ENCODE measurements at regions not wholly inside any gene's neighbourhood (a gene's known extent, or its start where the extent isn't known, plus 50 kb on each side); places are given as distances from the start of the nearest gene placed in this dataset.

DNA sequence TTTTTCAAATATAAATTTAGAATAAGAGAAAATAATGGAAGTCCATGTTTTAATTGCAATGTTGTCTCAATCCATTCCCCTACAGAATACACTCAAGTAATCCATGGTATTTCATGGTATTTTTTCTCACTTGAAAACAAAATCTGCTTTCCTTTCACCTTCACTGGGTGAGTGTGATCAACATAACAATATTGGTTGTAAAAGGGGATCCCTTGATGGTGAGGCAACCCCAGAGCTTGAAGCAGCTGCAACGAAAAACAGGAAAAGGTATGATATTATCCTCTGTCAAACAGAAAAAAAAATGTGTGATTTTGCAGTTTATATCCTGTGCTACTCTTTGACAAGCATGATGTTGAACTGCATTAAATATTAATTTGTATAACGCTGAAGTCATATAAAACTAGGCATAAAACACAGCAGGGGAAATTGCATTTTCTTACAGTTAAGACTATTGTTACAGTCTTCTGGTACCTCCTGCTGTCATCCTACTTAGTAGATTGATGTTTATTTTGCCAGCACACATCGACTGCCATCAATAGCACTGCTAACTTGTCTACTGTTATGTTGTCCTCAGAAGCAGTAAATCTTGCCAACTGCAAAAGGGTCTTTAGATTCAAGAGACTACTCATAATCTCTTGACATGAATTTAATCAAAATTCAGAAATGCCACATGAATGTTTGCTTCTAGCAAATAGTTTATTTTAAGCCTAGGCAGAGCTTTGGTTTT, 373.1 kb upstream of the MIR17HG start:
- TF ChIP-seq TAF1 (IDR thresholded peaks at IDR 0.05; ENCODE audit: borderline replicate concordance, low read depth, low read length): no peak
- no peak for TF ChIP-seq POLR2AphosphoS5 (IDR thresholded peaks at IDR 0.05; ENCODE audit: low read depth, low read length)
- TF ChIP-seq POLR2A (IDR thresholded peaks at IDR 0.05; ENCODE audit: low read depth, low read length): no peak
- no peak for FAIRE-seq
- DNase-seq (ENCODE audit: insufficient read length): no peak

DNA sequence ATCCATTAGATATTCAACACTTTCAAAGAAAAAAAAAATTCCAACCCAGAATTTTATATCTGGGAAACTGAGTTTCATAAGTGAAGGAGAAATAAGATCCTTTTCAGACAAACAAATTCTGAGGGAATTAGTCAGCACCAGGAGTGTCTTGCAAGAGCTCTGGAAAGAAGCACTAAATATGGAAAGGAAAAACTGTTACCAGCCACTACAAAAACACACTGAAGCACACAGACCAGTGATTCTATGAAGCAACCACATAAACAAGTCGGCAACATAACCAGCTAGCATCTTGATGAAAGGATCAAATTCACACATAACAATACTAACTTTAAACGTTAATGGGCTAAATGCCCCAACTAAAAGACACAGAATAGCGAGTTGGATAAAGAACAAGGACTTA, 368.4 kb upstream of the MIR17HG start:
- DNase-seq (ENCODE audit: insufficient read length): no peak
- TF ChIP-seq POLR2A (IDR thresholded peaks at IDR 0.05; ENCODE audit: low read depth, low read length): no peak
- TF ChIP-seq TAF1 (IDR thresholded peaks at IDR 0.05; ENCODE audit: borderline replicate concordance, low read depth, low read length): no peak
- no peak for TF ChIP-seq POLR2AphosphoS5 (IDR thresholded peaks at IDR 0.05; ENCODE audit: low read depth, low read length)
- no peak for FAIRE-seq

GRCh38 chr13:90984756-90985155, 362.7 kb upstream of the MIR17HG start:
- FAIRE-seq (no peak), DNase-seq (ENCODE audit: insufficient read length) (no peak)

DNA sequence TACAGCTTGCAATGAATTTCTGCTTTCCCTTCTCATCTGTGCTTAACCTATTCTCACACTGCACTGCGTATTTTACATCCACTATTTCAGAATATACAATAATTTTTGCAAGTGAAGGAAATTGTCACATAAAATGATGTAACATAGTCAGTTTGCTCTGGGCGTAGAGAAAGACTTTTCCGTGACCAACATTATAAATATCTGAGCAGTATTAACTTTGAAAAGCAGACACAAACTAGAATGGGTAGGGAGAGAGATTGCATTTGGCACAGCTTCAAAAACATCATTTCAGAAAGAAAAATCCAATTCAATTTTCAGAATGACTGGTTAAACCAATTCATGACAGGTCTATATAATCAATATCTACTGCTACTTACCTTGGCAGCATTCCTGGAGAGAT, 352.5 kb upstream of the MIR17HG start:
- DNase-seq (ENCODE audit: insufficient read length) (no peak), FAIRE-seq (no peak)
- TF ChIP-seq POLR2A (IDR thresholded peaks at IDR 0.05; ENCODE audit: low read depth, low read length): no peak
- no peak for TF ChIP-seq POLR2AphosphoS5 (IDR thresholded peaks at IDR 0.05; ENCODE audit: low read depth, low read length)
- no peak for TF ChIP-seq TAF1 (IDR thresholded peaks at IDR 0.05; ENCODE audit: borderline replicate concordance, low read depth, low read length)

More at GRCh38 chr13:90984756-90985155, 362.7 kb upstream of the MIR17HG start:
- no peak for TF ChIP-seq POLR2A (IDR thresholded peaks at IDR 0.05; ENCODE audit: low read depth, low read length)
- TF ChIP-seq TAF1 (IDR thresholded peaks at IDR 0.05; ENCODE audit: borderline replicate concordance, low read depth, low read length): no peak

- FAIRE-seq (no peak), DNase-seq (ENCODE audit: insufficient read length) (no peak)
- no peak for TF ChIP-seq POLR2AphosphoS5 (IDR thresholded peaks at IDR 0.05; ENCODE audit: low read depth, low read length)
- TF ChIP-seq TAF1 (IDR thresholded peaks at IDR 0.05; ENCODE audit: borderline replicate concordance, low read depth, low read length): no peak
Observed at GRCh38 chr13:90995614-90996013, 351.9 kb upstream of the MIR17HG start.

DNA sequence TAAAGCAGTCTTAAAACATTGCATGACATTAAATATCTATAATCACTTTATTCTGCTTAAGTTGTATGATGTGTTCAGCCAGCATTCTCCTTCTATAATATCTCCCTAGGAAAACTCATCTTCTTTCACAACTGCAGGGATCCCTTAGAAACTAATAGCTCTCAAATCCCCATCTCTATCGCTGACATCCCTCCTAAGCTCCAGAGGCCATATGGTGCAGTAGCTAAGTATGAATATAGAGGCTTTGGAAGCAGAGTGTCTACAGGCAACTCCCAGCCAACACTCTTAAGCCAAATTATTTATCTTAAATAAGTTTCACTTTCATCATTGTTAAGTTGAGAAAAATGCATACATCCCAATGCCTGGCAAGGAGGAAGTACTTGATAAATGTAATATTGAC, 349.5 kb upstream of the MIR17HG start:
- DNase-seq (ENCODE audit: insufficient read length) (no peak), FAIRE-seq (no peak)
- TF ChIP-seq POLR2A (IDR thresholded peaks at IDR 0.05; ENCODE audit: low read depth, low read length) (no peak), TAF1 (IDR thresholded peaks at IDR 0.05; ENCODE audit: borderline replicate concordance, low read depth, low read length) (no peak), POLR2AphosphoS5 (IDR thresholded peaks at IDR 0.05; ENCODE audit: low read depth, low read length) (no peak)

DNA sequence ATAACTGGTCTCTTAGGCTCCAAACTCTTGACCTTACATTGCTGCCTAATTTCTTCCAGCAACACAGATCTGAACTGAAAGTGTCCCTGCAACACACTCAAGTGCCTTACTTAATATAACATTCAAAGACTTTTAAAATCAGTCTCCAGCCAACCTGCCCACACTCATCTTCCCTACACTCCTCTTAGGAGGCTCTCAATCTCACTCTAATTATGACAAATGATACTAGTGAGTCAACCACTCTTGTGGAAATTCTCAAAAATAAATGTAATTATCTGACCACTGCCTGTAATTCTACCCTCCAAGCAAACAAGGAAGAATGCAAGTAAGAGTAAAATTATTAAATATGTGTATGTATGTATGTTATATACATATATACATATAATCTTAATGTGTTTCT, 348.1 kb upstream of the MIR17HG start:
- FAIRE-seq: no peak
- DNase-seq (ENCODE audit: insufficient read length): no peak
- TF ChIP-seq TAF1 (IDR thresholded peaks at IDR 0.05; ENCODE audit: borderline replicate concordance, low read depth, low read length) (no peak), POLR2A (IDR thresholded peaks at IDR 0.05; ENCODE audit: low read depth, low read length) (no peak), POLR2AphosphoS5 (IDR thresholded peaks at IDR 0.05; ENCODE audit: low read depth, low read length) (no peak)

DNA sequence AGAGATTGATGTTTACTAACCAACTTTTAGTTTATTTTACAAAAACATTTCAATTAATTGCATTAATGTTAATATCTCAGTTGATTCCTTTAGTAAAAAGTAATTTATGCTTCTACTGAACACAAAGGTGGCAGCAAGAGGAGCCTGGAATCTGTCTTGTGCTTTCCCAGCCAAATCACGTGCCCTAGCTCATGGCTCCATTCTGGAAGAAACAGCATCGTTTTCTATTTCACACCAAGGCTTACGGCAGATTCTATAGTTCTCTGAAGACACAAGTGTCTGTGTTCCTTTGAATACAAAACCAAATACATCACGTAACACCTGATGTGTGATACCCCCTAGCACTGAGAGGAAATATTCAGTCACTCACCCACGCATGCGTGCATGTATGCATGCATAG, 346.1 kb upstream of the MIR17HG start:
- TF ChIP-seq POLR2A (IDR thresholded peaks at IDR 0.05; ENCODE audit: low read depth, low read length) (no peak), POLR2AphosphoS5 (IDR thresholded peaks at IDR 0.05; ENCODE audit: low read depth, low read length) (no peak), TAF1 (IDR thresholded peaks at IDR 0.05; ENCODE audit: borderline replicate concordance, low read depth, low read length) (no peak)
- DNase-seq (ENCODE audit: insufficient read length) (no peak), FAIRE-seq (no peak)

DNA sequence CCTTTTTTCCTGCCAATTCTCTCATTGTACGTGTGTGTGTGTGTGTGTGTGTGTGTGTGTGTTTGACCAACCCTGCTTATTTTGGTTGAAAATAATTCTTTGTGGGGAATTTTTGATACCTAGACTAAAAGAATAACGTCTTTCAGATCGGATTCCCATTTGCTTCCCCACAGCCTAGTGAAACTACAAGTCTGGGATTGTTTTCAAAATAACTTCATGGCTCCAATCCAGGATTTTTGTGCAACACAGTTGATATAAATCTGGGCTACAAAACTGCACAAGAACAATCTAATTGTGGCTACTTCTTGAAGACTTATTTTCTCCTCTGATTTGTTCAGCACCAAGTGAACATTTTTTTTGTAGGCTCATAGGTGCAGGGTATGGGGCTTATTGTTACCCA, 332.8 kb upstream of the MIR17HG start:
- DNase-seq (ENCODE audit: insufficient read length) (no peak), FAIRE-seq (no peak)
- no peak for TF ChIP-seq POLR2AphosphoS5 (IDR thresholded peaks at IDR 0.05; ENCODE audit: low read depth, low read length)
- no peak for TF ChIP-seq TAF1 (IDR thresholded peaks at IDR 0.05; ENCODE audit: borderline replicate concordance, low read depth, low read length)
- no peak for TF ChIP-seq POLR2A (IDR thresholded peaks at IDR 0.05; ENCODE audit: low read depth, low read length)

- DNase-seq (ENCODE audit: insufficient read length) (peak; percentile 13), FAIRE-seq (peak; percentile 64)
- TF ChIP-seq TAF1 (IDR thresholded peaks at IDR 0.05; ENCODE audit: borderline replicate concordance, low read depth, low read length) (no peak), POLR2AphosphoS5 (IDR thresholded peaks at IDR 0.05; ENCODE audit: low read depth, low read length) (no peak), POLR2A (IDR thresholded peaks at IDR 0.05; ENCODE audit: low read depth, low read length) (no peak)
Observed at GRCh38 chr13:91017031-91017668, 330.3 kb upstream of the MIR17HG start.

- DNase-seq (ENCODE audit: insufficient read length): no peak
- no peak for FAIRE-seq
- TF ChIP-seq TAF1 (IDR thresholded peaks at IDR 0.05; ENCODE audit: borderline replicate concordance, low read depth, low read length) (no peak), POLR2AphosphoS5 (IDR thresholded peaks at IDR 0.05; ENCODE audit: low read depth, low read length) (no peak), POLR2A (IDR thresholded peaks at IDR 0.05; ENCODE audit: low read depth, low read length) (no peak)
Observed at GRCh38 chr13:91017669-91018053, 329.8 kb upstream of the MIR17HG start.

DNA sequence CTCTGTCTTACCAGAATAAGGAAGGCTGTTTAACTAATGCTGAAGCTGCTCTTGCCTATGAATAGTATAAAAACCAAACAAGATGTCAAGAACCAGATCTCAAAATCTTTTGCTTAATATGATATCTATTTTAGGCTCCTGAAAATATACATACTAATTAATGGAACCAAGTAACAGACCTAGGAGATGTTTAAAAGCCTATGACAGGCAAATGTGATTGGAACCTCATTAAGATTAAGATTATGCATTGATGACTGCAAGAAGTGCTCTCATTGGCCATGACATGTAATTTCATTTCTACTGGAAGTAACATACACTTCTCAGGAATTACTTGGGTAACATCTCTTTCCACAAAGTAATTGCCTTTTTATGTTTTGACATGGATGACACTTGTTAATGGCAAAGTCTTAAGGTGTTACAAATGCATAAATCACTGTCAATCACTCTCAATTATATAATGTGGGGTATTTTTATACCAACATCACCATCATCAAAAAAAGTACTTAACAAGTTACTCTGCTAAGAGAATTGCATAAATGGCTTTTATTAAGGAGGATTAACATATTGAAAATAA, 326.9 kb upstream of the MIR17HG start:
- no peak for TF ChIP-seq POLR2AphosphoS5 (IDR thresholded peaks at IDR 0.05; ENCODE audit: low read depth, low read length)
- no peak for TF ChIP-seq TAF1 (IDR thresholded peaks at IDR 0.05; ENCODE audit: borderline replicate concordance, low read depth, low read length)
- no peak for TF ChIP-seq POLR2A (IDR thresholded peaks at IDR 0.05; ENCODE audit: low read depth, low read length)
- no peak for FAIRE-seq
- no peak for DNase-seq (ENCODE audit: insufficient read length)

Measured in GM12892 (cell line).